Memory B cell (primary cell): ENCODE measurements at regions not wholly inside any gene's neighbourhood (a gene's known extent, or its start where the extent isn't known, plus 50 kb on each side); places are given as distances from the start of the nearest gene placed in this dataset.
"Not testable (repeated sequence)": the region's sequence is repeated elsewhere in the genome, so short reads cannot be mapped to it uniquely, and the experiment has no call there.

Source experiments
- ATAC-seq: fragments of 150-1000 bp; cut with Tn5 transposase; 2 replicates; pipeline ENCODE4 v1.10.0; 2021; ENCODE audit warnings: low read depth, mild to moderate bottlenecking, moderate library complexity
- DNase-seq, 2 donors: peaks; one replicate each; pipeline ENCODE4 v3.0.0; 2022; ENCODE audit warnings: low spot score in 2 of 2
- H3K27ac Mint-ChIP-seq: one replicate; pipeline ENCODE4 v1.8.0; 2022; ENCODE audit warnings: mild to moderate bottlenecking, moderate library complexity, mixed read lengths
- H3K27me3 Mint-ChIP-seq: one replicate; pipeline ENCODE4 v1.8.0; 2022; ENCODE audit warnings: mixed read lengths
- H3K36me3 Mint-ChIP-seq: one replicate; pipeline ENCODE4 v1.8.0; 2022; ENCODE audit warnings: mild to moderate bottlenecking, mixed read lengths
- H3K4me1 Mint-ChIP-seq: one replicate; pipeline ENCODE4 v1.8.0; 2022; ENCODE audit warnings: mixed read lengths
- H3K4me3 Mint-ChIP-seq: one replicate; pipeline ENCODE4 v1.8.0; 2022; ENCODE audit warnings: mild to moderate bottlenecking, moderate library complexity, mixed read lengths
- H3K9me3 Mint-ChIP-seq: one replicate; pipeline ENCODE4 v1.8.0; 2022; ENCODE audit warnings: mixed read lengths

- Mint-ChIP-seq H3K4me3 (no peak overlapping the region), H3K36me3 (no peaks in the 10 kb centered on the region), H3K27me3 (no peaks in the 10 kb centered on the region), H3K4me1 (no peaks in the 10 kb centered on the region), H3K27ac (no peak overlapping the region), H3K9me3 (peaks cover 8% of the 10 kb centered on the region)
- DNase-seq (no peak), ATAC-seq (no peak)
These were observed 113.7 kb upstream of the KITLG start for GRCh38 chr12:88693837-88694445.

- H3K4me3 Mint-ChIP-seq, result no peak overlapping the region
- no peak for DNase-seq
- H3K27me3 Mint-ChIP-seq, result no peaks in the 10 kb centered on the region
- no peaks in the 10 kb centered on the region for H3K4me1 Mint-ChIP-seq
- H3K9me3 Mint-ChIP-seq, result peaks cover 7% of the 10 kb centered on the region
- H3K36me3 Mint-ChIP-seq, result no peaks in the 10 kb centered on the region
- ATAC-seq, result no peak
- H3K27ac Mint-ChIP-seq, result no peak overlapping the region
These were observed 111.5 kb upstream of the KITLG start for GRCh38 chr12:88691811-88692210.

- Mint-ChIP-seq H3K27ac (no peak overlapping the region), H3K36me3 (no peaks in the 10 kb centered on the region), H3K27me3 (no peaks in the 10 kb centered on the region), H3K9me3 (peaks cover 3% of the 10 kb centered on the region), H3K4me1 (no peaks in the 10 kb centered on the region), H3K4me3 (no peak overlapping the region)
- DNase-seq, result no peak
- ATAC-seq, result no peak
These were observed 104.3 kb upstream of the KITLG start for GRCh38 chr12:88684610-88685009.

- H3K27ac Mint-ChIP-seq, result no peak overlapping the region
- ATAC-seq, result no peak
- DNase-seq, result no peak
- no peaks in the 10 kb centered on the region for H3K36me3 Mint-ChIP-seq
- H3K27me3 Mint-ChIP-seq, result no peaks in the 10 kb centered on the region
- H3K4me3 Mint-ChIP-seq, result no peak overlapping the region
- peaks cover 2% of the 10 kb centered on the region for H3K9me3 Mint-ChIP-seq
- H3K4me1 Mint-ChIP-seq, result no peaks in the 10 kb centered on the region
These were observed 103.9 kb upstream of the KITLG start for GRCh38 chr12:88684170-88684569.

- Mint-ChIP-seq H3K4me3 (no peak overlapping the region), H3K27ac (no peak overlapping the region), H3K4me1 (no peaks in the 10 kb centered on the region), H3K9me3 (peaks cover 2% of the 10 kb centered on the region), H3K36me3 (no peaks in the 10 kb centered on the region), H3K27me3 (no peaks in the 10 kb centered on the region)
- DNase-seq (no peak), ATAC-seq (no peak)
These were observed 103.4 kb upstream of the KITLG start for GRCh38 chr12:88683628-88684027.

GRCh38 chr12:88681271-88681670 lies 101.0 kb upstream of the KITLG start:
- Mint-ChIP-seq H3K4me1 (no peaks in the 10 kb centered on the region), H3K36me3 (no peaks in the 10 kb centered on the region), H3K27ac (no peak overlapping the region), H3K9me3 (peaks cover 2% of the 10 kb centered on the region), H3K4me3 (no peak overlapping the region), H3K27me3 (no peaks in the 10 kb centered on the region)
- DNase-seq, result no peak
- ATAC-seq, result no peak

- H3K4me1 Mint-ChIP-seq, result no peaks in the 10 kb centered on the region
- no peak for DNase-seq
- ATAC-seq, result no peak
- no peak overlapping the region for H3K4me3 Mint-ChIP-seq
- H3K36me3 Mint-ChIP-seq, result no peaks in the 10 kb centered on the region
- H3K27ac Mint-ChIP-seq, result no peak overlapping the region
- H3K9me3 Mint-ChIP-seq, result peaks cover 2% of the 10 kb centered on the region
- H3K27me3 Mint-ChIP-seq, result no peaks in the 10 kb centered on the region
These were observed 97.2 kb upstream of the KITLG start for GRCh38 chr12:88677464-88677863.

- not testable (repeated sequence) for H3K36me3 Mint-ChIP-seq, DNase-seq, H3K27ac Mint-ChIP-seq, H3K27me3 Mint-ChIP-seq, H3K4me1 Mint-ChIP-seq, H3K9me3 Mint-ChIP-seq, H3K4me3 Mint-ChIP-seq, ATAC-seq
These were observed 87.3 kb upstream of the KITLG start for GRCh38 chr12:88667615-88668014.

GRCh38 chr12:88665071-88665470 lies 84.8 kb upstream of the KITLG start:
- H3K9me3 Mint-ChIP-seq, result peaks cover 4% of the 10 kb centered on the region
- no peaks in the 10 kb centered on the region for H3K27me3 Mint-ChIP-seq
- ATAC-seq (no peak), DNase-seq (no peak)
- no peak overlapping the region for H3K4me3 Mint-ChIP-seq
- no peak overlapping the region for H3K27ac Mint-ChIP-seq
- no peaks in the 10 kb centered on the region for H3K36me3 Mint-ChIP-seq
- no peaks in the 10 kb centered on the region for H3K4me1 Mint-ChIP-seq

- no peak for ATAC-seq
These were observed 82.7 kb upstream of the KITLG start for GRCh38 chr12:88662961-88663360.

GRCh38 chr12:88662093-88662492 lies 81.8 kb upstream of the KITLG start:
- ATAC-seq (no peak), DNase-seq (no peak)
- no peak overlapping the region for H3K4me3 Mint-ChIP-seq
- peaks cover 3% of the 10 kb centered on the region for H3K9me3 Mint-ChIP-seq
- no peaks in the 10 kb centered on the region for H3K4me1 Mint-ChIP-seq
- H3K36me3 Mint-ChIP-seq, result no peaks in the 10 kb centered on the region
- no peak overlapping the region for H3K27ac Mint-ChIP-seq
- H3K27me3 Mint-ChIP-seq, result no peaks in the 10 kb centered on the region

More at GRCh38 chr12:88662961-88663360, 82.7 kb upstream of the KITLG start:
- H3K27me3 Mint-ChIP-seq, result no peaks in the 10 kb centered on the region
- no peak for DNase-seq
- H3K4me3 Mint-ChIP-seq, result no peak overlapping the region
- no peaks in the 10 kb centered on the region for H3K36me3 Mint-ChIP-seq
- no peaks in the 10 kb centered on the region for H3K4me1 Mint-ChIP-seq
- H3K9me3 Mint-ChIP-seq, result peaks cover 2% of the 10 kb centered on the region
- H3K27ac Mint-ChIP-seq, result no peak overlapping the region

GRCh38 chr12:88658009-88658408 lies 77.7 kb upstream of the KITLG start:
- Mint-ChIP-seq H3K4me1 (no peaks in the 10 kb centered on the region), H3K27ac (no peak overlapping the region), H3K27me3 (no peaks in the 10 kb centered on the region)

GRCh38 chr12:88650715-88651114 lies 70.4 kb upstream of the KITLG start:
- DNase-seq, result no peak
- H3K36me3 Mint-ChIP-seq, result no peaks in the 10 kb centered on the region
- no peaks in the 10 kb centered on the region for H3K27me3 Mint-ChIP-seq
- no peak overlapping the region for H3K27ac Mint-ChIP-seq
- no peak overlapping the region for H3K4me3 Mint-ChIP-seq
- H3K9me3 Mint-ChIP-seq, result peaks cover 3% of the 10 kb centered on the region
- ATAC-seq, result no peak
- no peaks in the 10 kb centered on the region for H3K4me1 Mint-ChIP-seq

More at GRCh38 chr12:88658009-88658408, 77.7 kb upstream of the KITLG start:
- Mint-ChIP-seq H3K9me3 (peaks cover 4% of the 10 kb centered on the region), H3K4me3 (no peak overlapping the region), H3K36me3 (no peaks in the 10 kb centered on the region)
- no peak for ATAC-seq
- DNase-seq, result no peak

- Mint-ChIP-seq H3K27me3 (no peaks in the 10 kb centered on the region), H3K4me3 (no peak overlapping the region)
These were observed 68.4 kb upstream of the KITLG start for GRCh38 chr12:88648625-88649024.

GRCh38 chr12:88646824-88647223 lies 66.6 kb upstream of the KITLG start:
- H3K27ac Mint-ChIP-seq, result no peak overlapping the region

More at GRCh38 chr12:88648625-88649024, 68.4 kb upstream of the KITLG start:
- Mint-ChIP-seq H3K27ac (no peak overlapping the region), H3K9me3 (peaks cover 3% of the 10 kb centered on the region), H3K36me3 (no peaks in the 10 kb centered on the region), H3K4me1 (no peaks in the 10 kb centered on the region)
- ATAC-seq (no peak), DNase-seq (no peak)

More at GRCh38 chr12:88646824-88647223, 66.6 kb upstream of the KITLG start:
- DNase-seq, result no peak
- Mint-ChIP-seq H3K4me1 (no peaks in the 10 kb centered on the region), H3K4me3 (no peak overlapping the region), H3K36me3 (no peaks in the 10 kb centered on the region), H3K27me3 (no peaks in the 10 kb centered on the region), H3K9me3 (peaks cover 1% of the 10 kb centered on the region)
- no peak for ATAC-seq
